ENCODE measurements at regions not wholly inside any gene's neighbourhood (a gene's known extent, or its start where the extent isn't known, plus 50 kb on each side); places are given as distances from the start of the nearest gene placed in this dataset.

DNA sequence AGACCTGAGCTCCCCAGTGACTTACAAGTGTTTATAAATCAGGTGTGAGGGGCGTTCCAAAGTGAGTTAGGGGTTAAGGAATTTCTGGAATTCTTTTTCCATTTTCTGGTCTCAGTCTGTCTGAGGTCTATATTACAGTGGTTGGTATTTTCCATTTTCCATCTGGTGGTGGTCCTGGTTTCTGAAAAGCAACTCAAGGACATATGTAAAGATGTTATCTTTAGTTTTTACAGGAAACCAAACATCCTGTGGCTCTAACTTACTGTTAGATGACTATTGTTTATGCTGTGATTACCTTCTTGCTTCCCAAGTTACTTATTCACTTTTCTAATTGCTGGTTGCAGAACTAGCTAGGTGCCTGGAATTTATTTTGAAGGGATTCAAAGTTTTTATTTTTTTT is 53.5 kb upstream of the IL21 start:
- TF ChIP-seq, protein P1, sequence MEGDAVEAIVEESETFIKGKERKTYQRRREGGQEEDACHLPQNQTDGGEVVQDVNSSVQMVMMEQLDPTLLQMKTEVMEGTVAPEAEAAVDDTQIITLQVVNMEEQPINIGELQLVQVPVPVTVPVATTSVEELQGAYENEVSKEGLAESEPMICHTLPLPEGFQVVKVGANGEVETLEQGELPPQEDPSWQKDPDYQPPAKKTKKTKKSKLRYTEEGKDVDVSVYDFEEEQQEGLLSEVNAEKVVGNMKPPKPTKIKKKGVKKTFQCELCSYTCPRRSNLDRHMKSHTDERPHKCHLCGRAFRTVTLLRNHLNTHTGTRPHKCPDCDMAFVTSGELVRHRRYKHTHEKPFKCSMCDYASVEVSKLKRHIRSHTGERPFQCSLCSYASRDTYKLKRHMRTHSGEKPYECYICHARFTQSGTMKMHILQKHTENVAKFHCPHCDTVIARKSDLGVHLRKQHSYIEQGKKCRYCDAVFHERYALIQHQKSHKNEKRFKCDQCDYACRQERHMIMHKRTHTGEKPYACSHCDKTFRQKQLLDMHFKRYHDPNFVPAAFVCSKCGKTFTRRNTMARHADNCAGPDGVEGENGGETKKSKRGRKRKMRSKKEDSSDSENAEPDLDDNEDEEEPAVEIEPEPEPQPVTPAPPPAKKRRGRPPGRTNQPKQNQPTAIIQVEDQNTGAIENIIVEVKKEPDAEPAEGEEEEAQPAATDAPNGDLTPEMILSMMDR (IDR thresholded peaks at IDR 0.05): no peak
- TF ChIP-seq POLR2AphosphoS5 (IDR thresholded peaks at IDR 0.05; ENCODE audit: low read depth, low read length): no peak
